ENCODE measurements at regions not wholly inside any gene's neighbourhood (a gene's known extent, or its start where the extent isn't known, plus 50 kb on each side); places are given as distances from the start of the nearest gene placed in this dataset.

DNA sequence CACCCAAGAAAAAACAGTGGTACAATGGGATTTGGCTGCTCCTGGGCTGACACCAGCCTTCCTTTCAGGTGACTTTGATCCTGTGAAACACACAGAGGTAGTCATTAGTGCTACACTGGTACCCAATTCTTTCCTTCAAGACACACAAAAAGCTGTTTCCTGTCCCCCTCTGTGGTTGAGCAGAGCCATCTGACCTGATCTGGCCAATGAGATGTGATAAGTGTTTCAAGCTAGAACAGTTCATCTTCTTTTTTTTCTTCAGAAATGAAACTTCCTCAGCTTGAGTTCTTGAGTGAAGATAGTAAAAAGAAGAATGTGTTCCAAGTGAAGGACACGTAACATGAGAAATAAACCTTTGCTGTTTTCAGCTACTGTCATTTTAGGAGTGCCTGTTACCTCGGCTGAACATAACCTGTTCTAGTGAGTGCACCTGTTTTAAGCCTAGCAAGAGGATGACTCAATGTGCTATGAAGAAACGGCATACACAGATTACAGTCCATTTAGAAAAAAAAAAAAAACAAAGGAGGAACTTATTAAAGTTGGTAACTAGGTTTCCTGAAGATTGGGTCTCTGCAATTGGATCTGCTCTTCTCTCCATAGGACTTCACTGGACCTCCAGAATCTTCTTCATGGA, 287.8 kb downstream of the GAS1 start:
- DNase-seq (ENCODE audit: low spot score): no peak

GRCh38 chr9:86655147-86655546, 292.2 kb downstream of the GAS1 start:
- no peak for DNase-seq (ENCODE audit: low spot score)

DNA sequence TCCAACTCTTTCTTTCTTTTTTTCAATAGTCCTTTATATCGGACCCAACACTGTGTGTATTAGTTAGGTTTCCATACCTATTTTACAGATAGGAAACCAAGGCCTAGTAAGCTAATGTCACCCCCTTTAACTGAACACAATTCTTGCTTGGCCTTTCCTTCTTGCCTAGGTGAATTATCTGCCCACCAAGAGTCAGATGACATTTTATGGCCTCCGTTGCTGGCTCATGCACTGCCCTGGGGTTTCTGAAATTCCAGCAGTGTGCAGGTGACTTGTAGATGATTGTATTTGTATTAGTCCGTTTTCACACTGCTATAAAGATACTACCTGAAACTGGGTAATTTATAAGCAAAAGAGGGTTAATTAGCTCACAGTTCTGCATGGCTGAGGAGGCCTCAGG, 293.8 kb downstream of the GAS1 start:
- no peak for DNase-seq (ENCODE audit: low spot score)

DNA sequence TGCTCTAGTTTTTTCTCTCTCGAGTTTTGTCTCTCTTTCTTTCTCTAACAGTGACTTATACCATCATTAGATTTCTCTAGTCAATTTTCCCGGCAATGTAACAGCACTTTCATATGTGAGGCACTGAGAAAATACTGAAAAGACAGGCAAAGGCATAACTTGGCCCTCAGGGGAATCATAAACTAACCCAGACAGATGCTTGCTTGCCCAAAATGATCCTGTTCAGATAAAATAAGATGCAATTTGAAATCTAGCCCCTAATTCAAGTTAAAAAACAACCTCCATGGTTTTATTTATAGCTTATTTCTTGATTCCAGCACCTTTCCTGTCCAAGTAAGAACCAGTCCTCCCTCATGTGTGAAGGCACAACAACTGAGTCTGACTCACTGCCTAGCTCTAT, 294.6 kb downstream of the GAS1 start:
- no peak for DNase-seq (ENCODE audit: low spot score)

DNA sequence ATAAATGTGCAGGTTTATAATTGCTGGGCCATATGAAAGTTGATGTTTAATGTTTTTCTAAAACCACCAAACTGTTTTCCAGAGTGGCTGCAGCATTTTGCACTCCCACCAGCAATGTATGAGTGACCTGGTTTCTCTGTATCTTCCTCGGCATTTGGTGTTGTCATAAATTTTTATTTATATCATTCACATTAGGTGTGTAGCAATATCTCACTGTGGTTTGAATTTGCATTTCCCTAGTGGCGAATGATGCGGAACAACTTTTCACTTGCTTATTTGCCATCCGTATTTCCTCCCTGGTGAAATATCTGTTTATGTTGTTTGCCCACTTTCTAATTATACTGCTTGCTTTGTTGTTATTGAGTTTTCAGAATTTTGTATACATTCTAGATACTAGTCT, 295.7 kb upstream of the TUT7 start:
- DNase-seq (ENCODE audit: low spot score): no peak

DNA sequence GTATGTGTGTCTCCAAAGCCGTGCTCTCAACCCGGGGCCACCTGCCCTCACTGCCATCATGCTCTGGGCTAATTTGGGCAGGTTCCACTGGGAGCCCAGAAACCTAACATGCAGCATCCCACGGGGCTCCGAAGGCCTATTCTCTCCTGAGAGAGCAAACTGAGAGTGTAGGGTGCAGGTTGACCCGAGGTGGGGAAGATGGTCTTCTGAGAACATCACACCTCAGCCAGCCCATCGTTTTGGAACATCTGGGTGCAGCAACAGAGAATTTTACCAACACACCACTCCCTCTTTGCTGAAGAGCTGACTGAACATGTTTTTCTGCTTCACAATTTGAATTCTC, 294.6 kb upstream of the TUT7 start:
- DNase-seq (ENCODE audit: low spot score): no peak

GRCh38 chr9:86648156-86648827, 294.1 kb upstream of the TUT7 start:
- no peak for DNase-seq (ENCODE audit: low spot score)

DNA sequence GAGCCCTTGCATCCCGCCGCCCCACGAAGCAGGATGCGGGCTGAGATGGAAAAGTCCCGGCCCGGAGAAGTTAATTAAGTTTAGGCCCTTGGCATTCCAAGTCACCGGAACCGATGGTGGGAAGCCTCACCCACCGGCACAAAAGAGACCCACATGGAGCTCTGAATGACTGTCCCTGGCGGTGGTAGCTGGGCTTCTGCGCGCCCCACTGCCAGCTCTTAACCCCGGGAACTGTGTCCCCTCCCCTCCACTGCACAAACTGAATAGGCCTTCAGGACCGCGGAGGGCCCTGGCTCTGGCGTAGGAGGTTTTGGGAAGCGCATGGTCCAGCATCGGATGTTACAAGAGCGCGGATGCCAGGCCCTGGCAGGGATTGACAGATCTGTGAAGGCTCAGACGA, 291.1 kb upstream of the TUT7 start:
- DNase-seq (ENCODE audit: low spot score): no peak

GRCh38 chr9:86644675-86645034, 290.4 kb upstream of the TUT7 start:
- DNase-seq (ENCODE audit: low spot score): no peak

DNA sequence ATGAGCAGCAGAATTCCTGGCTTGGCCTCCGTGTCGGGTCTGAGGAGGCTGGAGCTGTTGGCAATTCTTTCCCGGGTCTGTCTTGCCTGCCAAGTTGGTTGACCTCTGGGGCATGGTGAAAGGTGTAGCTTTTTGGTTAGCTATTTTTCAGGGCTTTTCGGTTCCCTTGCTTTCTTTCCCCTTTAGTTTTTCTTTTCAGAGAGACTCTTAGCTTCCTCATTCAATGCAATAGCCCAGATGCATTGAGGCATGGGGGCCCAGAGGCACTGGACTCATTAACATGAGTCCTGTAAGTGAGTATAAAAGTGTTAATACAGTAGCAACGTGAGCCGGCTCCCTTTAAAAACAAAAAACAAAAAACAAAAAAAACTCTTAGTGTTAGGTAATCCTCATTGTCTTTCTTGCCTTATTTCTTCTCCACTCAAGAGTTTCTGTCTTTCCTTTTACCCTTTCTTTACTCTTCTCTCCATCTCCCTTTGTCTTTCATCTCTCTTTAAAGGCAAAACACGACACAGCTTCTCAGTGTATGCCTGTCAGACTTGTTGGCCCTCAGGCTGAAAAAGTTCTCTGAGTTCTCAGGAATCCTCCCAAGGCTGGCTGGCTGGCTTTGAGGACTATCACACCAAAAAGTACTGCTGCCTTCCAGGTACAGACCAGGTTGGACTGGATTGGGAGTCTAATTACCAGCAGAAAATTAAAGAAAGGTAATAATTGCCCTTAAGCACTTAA, 289.9 kb upstream of the TUT7 start:
- DNase-seq (ENCODE audit: low spot score): no peak

DNA sequence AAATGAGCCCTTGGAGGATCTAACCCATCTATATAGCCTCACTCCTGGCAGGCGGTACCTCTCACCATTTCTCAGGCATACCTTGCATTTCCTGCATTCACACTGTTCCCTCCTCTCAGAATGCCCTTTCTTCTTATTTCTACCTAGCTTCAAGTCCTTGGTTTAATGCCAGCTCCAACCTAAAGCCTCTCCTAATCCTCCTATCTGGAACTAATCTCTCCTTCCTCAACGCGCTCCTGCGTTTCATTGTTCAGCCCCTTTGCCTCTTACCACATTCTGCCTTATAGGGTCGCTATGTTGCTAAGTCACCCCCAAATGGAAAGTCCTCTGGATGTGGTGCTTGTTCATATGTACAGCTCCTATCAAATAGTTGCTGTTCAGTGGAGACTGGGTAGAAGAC, 288.5 kb upstream of the TUT7 start:
- DNase-seq (ENCODE audit: low spot score): no peak

- DNase-seq (ENCODE audit: low spot score): no peak
Measured at GRCh38 chr9:86641970-86642369, 287.8 kb upstream of the TUT7 start.

GRCh38 chr9:86639899-86640379, 285.7 kb upstream of the TUT7 start:
- no peak for DNase-seq (ENCODE audit: low spot score)

DNA sequence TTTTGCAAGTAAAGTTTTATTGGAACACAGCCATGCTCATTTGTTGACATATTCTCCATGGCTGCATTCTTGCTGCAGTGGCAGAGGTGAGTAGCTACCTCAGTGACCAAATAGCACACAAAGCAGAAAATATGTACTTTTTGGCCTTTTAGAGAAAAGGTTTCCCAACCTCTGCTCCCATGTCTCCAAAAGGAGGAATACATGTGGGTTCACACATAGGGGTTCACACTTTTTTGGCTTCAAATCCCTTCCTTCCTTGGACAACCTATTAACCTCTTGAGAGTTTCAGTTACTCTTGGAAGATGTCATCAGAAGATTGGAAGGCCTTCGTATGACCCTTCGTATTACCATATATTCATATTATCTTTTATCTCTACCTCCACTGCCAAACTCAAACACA, 285.1 kb upstream of the TUT7 start:
- DNase-seq (ENCODE audit: low spot score): no peak

DNA sequence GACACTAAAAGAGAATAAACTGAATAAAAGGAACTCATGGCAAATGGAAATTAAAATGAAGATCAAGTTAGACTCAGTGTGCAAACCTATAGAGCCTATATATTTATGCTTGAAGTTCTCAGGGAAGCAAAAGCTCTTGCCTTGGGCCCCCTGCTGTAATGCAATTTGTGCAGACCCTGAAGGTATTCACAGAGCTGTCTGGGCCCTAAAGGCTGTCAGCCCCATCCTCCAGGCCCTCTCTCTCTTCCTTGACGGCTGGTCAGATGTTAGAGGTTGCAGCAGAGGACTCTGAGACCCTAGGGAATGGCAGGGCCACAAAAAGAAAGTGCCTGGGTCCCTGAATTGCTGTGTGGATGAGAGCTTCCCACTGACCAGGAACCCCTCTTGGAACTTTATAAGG, 283.9 kb upstream of the TUT7 start:
- DNase-seq (ENCODE audit: low spot score): no peak

DNA sequence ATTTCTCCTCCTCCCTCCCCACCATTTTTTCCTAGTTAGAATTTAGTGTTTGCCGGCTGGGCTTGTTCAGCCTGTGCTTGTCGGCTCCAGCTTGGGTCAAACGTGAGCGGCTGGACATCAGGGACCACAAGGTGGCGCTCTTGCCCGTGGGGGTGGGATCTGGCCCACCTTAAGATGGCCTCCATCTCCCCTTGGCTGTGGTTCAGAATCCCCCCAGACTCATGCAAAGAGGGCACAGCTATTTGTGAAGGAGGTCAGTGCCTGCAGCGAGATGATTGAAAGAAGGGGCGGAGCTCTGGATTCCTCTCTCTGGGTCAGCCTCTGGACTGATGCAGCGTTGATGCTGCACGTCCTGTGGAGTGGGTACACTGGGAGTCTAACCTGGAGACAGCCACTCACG, 283.3 kb upstream of the TUT7 start:
- no peak for DNase-seq (ENCODE audit: low spot score)

GRCh38 chr9:86636519-86636918, 282.3 kb upstream of the TUT7 start:
- DNase-seq (ENCODE audit: low spot score): no peak

GRCh38 chr9:86636038-86636437, 281.8 kb upstream of the TUT7 start:
- DNase-seq (ENCODE audit: low spot score): no peak

- DNase-seq (ENCODE audit: low spot score): no peak
Measured at GRCh38 chr9:86634501-86634900, 280.3 kb upstream of the TUT7 start.

DNA sequence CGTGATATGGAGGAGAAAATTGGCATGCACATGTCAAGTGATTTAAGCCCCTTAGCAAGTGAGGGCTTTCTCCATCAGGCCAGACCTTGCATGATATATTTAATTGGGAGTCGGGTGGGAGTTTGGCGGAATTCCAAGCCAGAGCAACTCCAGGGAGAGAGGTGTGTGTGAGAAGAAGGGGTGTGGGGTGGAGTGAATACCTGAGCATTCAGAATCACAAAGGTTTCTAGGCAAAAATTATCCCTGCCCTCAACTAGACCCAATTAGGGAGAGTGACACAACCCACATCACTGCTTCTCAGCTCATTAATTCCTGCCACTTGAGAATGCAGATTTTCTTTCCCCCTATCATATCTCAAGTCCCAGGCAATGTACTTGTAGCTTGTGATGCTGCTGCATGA, 279.7 kb upstream of the TUT7 start:
- no peak for DNase-seq (ENCODE audit: low spot score)

DNA sequence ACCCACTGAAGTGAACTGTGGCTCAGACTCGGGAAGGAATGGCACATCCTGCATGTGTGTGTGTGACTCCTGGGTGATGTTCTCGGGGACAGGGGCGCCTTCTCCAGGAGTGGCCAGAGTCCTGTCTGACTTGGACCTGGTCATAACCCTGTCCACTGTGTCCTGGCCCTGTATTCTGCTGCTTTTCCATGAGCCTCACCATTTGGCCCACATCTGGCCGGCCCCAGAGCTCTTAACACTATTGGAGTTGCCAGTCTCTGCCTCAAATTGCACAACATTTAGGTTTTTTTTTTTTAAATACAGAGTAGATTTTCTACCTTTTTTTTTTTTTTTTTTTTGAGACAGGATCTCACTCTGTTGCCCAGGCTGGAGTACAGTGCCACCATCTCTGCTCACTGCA, 278.3 kb upstream of the TUT7 start:
- DNase-seq (ENCODE audit: low spot score): no peak

DNA sequence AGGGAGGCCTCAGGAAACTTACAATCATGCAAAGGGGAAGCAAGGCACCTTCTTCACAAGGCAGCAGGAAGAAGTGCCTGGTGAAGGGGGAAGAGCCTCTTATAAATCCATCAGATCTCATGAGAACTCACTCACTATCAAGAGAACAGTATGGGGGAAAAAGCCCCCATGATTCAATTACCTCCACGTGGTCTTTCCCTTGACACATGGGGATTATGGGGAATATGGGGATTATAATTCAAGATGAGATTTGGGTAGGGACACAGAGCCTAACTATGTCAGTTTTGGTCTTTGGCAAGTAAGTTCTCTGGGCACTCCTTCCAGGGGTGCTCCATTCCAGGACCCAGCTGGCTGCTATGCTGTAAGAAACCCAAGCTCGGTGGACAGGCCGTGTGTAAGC, 275.3 kb upstream of the TUT7 start:
- no peak for DNase-seq (ENCODE audit: low spot score)

GRCh38 chr9:86626802-86627201, 272.6 kb upstream of the TUT7 start:
- DNase-seq (ENCODE audit: low spot score): no peak

- no peak for DNase-seq (ENCODE audit: low spot score)
Measured at GRCh38 chr9:86624630-86625029, 270.4 kb upstream of the TUT7 start.

Data from CD4-positive, alpha-beta T cell treated with Interleukin-6 at 100 ng/mL for 8 hours (primary cell).